GM12865 (cell line): ENCODE measurements at regions not wholly inside any gene's neighbourhood (a gene's known extent, or its start where the extent isn't known, plus 50 kb on each side); places are given as distances from the start of the nearest gene placed in this dataset.

Experiments used
- DNase-seq: peaks from one replicate; pipeline ENCODE4 v3.0.0; 2010; ENCODE audit warnings: low read depth
- H3K4me3 ChIP-seq: 2 replicates; pipeline ENCODE4 v1.5.1; 2011; ENCODE audit warnings: mild to moderate bottlenecking, low read depth, low read length, control low read depth
- CTCF ChIP-seq: IDR thresholded peaks from 2 replicates; pipeline ENCODE4 v1.5.1; 2011; ENCODE audit warnings: low read length, control low read depth, low read depth, inconsistent platforms; ENCODE audit not compliant: insufficient read depth; ENCODE audit errors: missing control alignments

GRCh38 chr2:4539121-4539520 is 835.7 kb downstream of the DCDC2C start:
- no peak for TF ChIP-seq CTCF
- no peak for DNase-seq

GRCh38 chr2:4549666-4550210 is 846.4 kb downstream of the DCDC2C start:
- H3K4me3 ChIP-seq = no peak overlapping the region
- no peak for TF ChIP-seq CTCF
- no peak for DNase-seq

More at GRCh38 chr2:4539121-4539520, 835.7 kb downstream of the DCDC2C start:
- H3K4me3 ChIP-seq = no peak overlapping the region

- no peak for TF ChIP-seq CTCF
- DNase-seq = no peak
- no peak overlapping the region for H3K4me3 ChIP-seq
These were observed 848.5 kb downstream of the DCDC2C start for GRCh38 chr2:4551691-4552474.

- no peak for DNase-seq
- no peak for TF ChIP-seq CTCF
- H3K4me3 ChIP-seq = no peak overlapping the region
These were observed 849.9 kb downstream of the DCDC2C start for GRCh38 chr2:4553241-4553640.

- no peak overlapping the region for H3K4me3 ChIP-seq
- TF ChIP-seq CTCF = no peak
- no peak for DNase-seq
These were observed 852.9 kb downstream of the DCDC2C start for GRCh38 chr2:4556135-4556896.

GRCh38 chr2:4561196-4561595 is 857.8 kb downstream of the DCDC2C start:
- H3K4me3 ChIP-seq = no peak overlapping the region
- TF ChIP-seq CTCF = no peak
- DNase-seq = no peak
